HG02943 (cell line): ENCODE measurements at regions not wholly inside any gene's neighbourhood (a gene's known extent, or its start where the extent isn't known, plus 50 kb on each side); places are given as distances from the start of the nearest gene placed in this dataset.
"Not testable (repeated sequence)": the region's sequence is repeated elsewhere in the genome, so short reads cannot be mapped to it uniquely, and the experiment has no call there.

Experiments used
- ATAC-seq: cut with Tn5 transposase; IDR thresholded peaks from one replicate; pipeline ENCODE4 v1.9.1; 2021; ENCODE audit warnings: mild to moderate bottlenecking, low read depth, moderate library complexity; ENCODE audit not compliant: unreplicated experiment

GRCh38 chr4:129829373-129829772 is 733.4 kb downstream of the C4orf33 start:
- no peak for ATAC-seq

- ATAC-seq, result no peak
Observed at GRCh38 chr4:129839687-129840086, 743.7 kb downstream of the C4orf33 start.

- no peak for ATAC-seq
Observed at GRCh38 chr4:129842096-129842495, 746.1 kb downstream of the C4orf33 start.

- no peak for ATAC-seq
Observed at GRCh38 chr4:129852434-129852833, 756.5 kb downstream of the C4orf33 start.

- ATAC-seq, result not testable (repeated sequence)
Observed at GRCh38 chr4:129853685-129854467, 757.9 kb downstream of the C4orf33 start.

- ATAC-seq, result no peak
Observed at GRCh38 chr4:129862461-129862860, 766.5 kb downstream of the C4orf33 start.

GRCh38 chr4:129863206-129863605 is 767.3 kb downstream of the C4orf33 start:
- ATAC-seq, result no peak

GRCh38 chr4:129883996-129884395 is 788.0 kb downstream of the C4orf33 start:
- no peak for ATAC-seq

GRCh38 chr4:129897111-129897510 is 801.2 kb downstream of the C4orf33 start:
- ATAC-seq, result no peak

GRCh38 chr4:129899849-129900248 is 803.9 kb downstream of the C4orf33 start:
- ATAC-seq, result no peak

GRCh38 chr4:129900430-129900953 is 804.5 kb downstream of the C4orf33 start:
- ATAC-seq, result no peak

GRCh38 chr4:129901205-129901604 is 805.3 kb downstream of the C4orf33 start:
- no peak for ATAC-seq

GRCh38 chr4:129903861-129904260 is 807.9 kb downstream of the C4orf33 start:
- ATAC-seq, result no peak

- ATAC-seq, result no peak
Observed at GRCh38 chr4:129905256-129905655, 809.3 kb downstream of the C4orf33 start.

- no peak for ATAC-seq
Observed at GRCh38 chr4:129908117-129908516, 812.2 kb downstream of the C4orf33 start.

- ATAC-seq, result no peak
Observed at GRCh38 chr4:129916991-129917390, 821.0 kb downstream of the C4orf33 start.

- ATAC-seq, result no peak
Observed at GRCh38 chr4:129917651-129918050, 821.7 kb downstream of the C4orf33 start.

GRCh38 chr4:129926936-129927335 is 831.0 kb downstream of the C4orf33 start:
- no peak for ATAC-seq

- ATAC-seq, result no peak
Observed at GRCh38 chr4:129929052-129929451, 833.1 kb downstream of the C4orf33 start.

GRCh38 chr4:129929984-129930383 is 834.0 kb downstream of the C4orf33 start:
- ATAC-seq, result no peak

- ATAC-seq, result no peak
Observed at GRCh38 chr4:129950217-129950616, 854.3 kb downstream of the C4orf33 start.

- peak; percentile 77 for ATAC-seq
Observed at GRCh38 chr4:129966175-129966574, 870.2 kb downstream of the C4orf33 start.
